Limb (tissue), 2 donors: ENCODE measurements at regions not wholly inside any gene's neighbourhood (a gene's known extent, or its start where the extent isn't known, plus 50 kb on each side); places are given as distances from the start of the nearest gene placed in this dataset.

Experiments used
- DNase-seq, 2 donors: peaks; one replicate each; pipeline ENCODE4 v3.0.0-alpha.2; 2016; ENCODE audit errors: extremely low spot score in 2 of 2

DNA sequence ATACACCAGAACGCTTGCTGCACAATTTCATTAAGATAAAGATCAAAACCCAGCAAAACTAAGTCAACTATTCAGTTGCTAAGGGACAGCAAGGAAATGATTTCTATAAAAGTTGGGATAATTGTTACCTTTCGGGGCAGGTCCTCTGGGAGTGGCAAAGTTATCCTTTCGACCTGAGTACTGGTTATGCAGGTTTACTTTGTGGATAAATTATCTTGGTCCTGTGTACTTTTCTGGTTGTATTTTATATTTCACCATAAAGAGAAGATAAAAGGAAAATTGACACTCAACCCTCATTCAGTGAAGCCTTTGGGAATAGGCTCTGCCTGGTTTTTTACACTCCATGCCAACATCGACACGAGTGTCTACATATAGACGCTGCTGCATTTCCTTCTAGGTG lies 146.5 kb downstream of the SYK start:
- no peak for DNase-seq

DNA sequence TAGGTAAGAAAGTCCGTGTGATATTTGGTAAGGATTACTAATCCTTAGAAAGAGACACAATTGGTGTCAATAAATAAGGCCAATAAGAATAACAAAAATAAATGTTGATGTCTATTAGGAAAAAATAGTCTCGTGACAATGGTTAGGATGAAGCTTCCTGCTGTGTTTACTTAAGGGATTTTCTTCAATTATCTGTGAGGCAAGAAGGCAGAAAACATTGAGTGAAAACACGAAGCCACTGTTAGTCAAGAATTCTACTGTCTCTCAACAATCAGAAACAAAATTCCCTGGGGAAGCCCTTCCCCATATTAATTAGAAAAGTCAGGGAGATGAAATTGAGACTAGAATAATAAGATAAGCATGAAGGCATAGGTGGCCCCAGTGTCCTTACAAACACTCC lies 149.0 kb downstream of the SYK start:
- DNase-seq = no peak

DNA sequence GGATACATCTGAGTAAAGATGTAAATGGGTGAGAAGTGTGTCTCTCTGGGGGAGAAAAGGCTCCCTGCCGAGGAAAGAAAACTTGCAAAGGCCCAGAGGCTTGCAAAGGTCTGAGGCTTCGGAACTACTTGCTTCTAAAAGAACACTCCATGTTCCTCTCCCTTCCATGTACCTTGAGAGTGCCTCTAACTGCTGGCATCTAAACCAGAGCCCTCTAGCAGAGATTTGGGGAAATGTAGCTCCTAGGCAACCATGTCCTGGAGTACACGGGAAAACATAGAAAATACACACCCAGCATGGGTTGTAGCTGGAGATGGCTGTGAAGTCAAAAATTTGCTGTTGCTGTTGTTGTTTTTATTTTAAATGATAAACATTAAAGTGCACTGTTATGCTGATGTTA lies 151.6 kb downstream of the SYK start:
- no peak for DNase-seq

DNA sequence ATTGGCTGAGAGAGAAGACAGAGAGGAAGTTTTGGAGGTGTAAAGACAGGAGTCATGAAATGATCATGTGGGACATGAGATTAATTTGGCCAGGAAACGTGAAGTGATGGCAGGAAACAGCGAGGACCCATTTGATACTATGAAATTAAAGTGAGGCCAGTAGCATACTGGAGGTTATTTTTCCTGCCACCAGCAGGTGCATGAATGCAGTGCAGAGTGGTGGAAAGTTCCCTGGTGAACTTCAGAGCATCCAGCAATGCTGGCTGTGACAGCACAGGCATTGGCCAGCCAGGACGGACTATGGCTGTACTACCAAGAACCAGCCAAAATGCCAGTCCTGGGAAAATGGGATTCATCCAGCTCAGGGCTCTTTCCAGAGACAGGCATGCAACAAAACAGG lies 152.2 kb downstream of the SYK start:
- no peak for DNase-seq

DNA sequence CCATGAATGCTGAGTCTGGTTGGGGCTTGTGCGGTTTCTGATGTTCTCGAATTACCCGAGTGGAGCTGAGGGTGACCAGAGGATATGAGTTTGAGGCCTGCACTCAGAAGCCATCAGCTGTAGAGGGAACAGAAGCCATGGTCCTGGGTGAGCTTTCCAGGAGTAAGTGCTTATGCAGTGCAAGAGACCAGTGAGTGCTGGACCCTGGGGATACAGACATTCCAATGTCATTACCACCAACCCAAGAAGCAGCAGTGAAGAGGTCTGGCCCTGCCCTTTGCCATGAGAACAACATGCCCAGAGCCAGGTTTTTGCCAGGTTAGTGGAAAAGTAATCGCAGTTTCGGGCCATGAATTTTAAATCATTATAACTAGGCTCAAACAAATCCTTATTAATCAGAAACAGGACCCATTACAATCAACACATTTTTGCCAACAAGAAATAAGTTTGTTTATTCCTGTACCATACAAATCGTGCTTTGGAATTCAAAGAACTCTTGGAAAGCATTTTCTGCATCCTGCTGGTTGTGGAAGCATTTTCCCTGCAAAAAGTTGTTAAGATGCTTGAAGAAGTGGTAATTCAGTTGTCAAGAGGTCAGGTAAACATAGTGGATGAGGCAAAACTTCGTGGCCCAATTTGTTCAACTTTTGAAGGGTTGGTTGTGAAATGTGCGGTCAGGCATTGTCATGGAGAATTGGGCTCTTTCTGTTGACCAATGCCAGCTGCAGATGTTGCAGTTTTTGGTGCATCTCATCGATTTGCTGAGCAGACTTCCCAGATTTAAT lies 154.6 kb downstream of the SYK start:
- DNase-seq = no peak

DNA sequence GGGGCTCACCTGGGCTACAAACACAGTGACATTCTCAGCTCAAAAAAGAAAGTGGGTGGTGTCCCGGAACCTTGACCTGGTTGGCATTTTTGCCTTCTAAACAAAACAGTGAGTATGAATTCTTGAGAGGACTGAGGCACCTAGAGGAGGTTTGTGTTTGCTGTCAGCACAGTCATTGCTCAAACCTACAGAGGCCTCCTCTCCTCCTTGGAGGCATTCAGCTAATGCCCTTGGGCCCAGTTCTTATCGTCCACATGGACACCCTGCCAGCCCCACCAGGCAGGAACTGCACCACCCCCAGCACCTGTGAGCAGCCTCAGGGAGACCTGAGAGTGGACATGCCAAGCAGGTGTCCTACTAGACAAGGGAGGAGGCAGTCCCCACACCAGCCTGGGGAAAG lies 156.7 kb downstream of the SYK start:
- no peak for DNase-seq

DNA sequence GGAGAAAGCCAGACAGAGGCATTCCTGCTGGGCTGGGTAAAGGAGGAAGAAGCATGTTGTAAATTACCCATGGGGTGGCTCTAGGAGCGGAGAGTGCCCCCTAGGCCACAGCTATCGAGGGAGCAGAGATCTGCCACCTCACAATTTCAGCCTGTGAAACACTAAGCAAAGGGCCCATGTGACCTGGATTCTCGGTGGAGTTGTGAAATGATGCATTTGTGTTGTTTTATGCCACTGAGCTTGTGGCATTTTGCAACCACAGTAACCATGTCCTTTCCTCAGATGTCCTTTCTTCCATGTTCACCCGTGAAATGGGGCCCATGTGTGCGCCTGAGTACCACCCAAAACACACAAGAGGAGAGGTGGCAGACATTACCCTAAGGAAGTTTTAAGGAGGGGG lies 159.3 kb downstream of the SYK start:
- no peak for DNase-seq

DNA sequence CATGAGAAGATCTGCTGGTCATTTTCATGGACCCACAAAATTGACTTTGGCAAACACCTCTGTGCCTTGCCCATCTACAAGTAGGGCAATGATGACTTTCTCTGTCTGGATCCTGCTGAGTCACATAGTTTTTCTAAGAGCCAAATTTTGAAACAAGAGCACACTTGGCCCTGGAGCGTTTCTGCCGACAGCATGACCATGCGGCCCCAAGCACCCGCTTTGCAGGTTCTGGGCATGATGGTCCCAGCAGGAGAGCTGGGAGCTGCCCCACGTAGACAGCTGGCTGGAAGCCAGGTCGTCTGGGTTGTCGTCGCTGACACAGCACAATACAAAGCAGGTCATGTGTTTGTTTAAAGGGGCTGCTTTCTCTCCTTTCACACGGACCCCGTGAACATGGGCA lies 159.8 kb downstream of the SYK start:
- no peak for DNase-seq

DNA sequence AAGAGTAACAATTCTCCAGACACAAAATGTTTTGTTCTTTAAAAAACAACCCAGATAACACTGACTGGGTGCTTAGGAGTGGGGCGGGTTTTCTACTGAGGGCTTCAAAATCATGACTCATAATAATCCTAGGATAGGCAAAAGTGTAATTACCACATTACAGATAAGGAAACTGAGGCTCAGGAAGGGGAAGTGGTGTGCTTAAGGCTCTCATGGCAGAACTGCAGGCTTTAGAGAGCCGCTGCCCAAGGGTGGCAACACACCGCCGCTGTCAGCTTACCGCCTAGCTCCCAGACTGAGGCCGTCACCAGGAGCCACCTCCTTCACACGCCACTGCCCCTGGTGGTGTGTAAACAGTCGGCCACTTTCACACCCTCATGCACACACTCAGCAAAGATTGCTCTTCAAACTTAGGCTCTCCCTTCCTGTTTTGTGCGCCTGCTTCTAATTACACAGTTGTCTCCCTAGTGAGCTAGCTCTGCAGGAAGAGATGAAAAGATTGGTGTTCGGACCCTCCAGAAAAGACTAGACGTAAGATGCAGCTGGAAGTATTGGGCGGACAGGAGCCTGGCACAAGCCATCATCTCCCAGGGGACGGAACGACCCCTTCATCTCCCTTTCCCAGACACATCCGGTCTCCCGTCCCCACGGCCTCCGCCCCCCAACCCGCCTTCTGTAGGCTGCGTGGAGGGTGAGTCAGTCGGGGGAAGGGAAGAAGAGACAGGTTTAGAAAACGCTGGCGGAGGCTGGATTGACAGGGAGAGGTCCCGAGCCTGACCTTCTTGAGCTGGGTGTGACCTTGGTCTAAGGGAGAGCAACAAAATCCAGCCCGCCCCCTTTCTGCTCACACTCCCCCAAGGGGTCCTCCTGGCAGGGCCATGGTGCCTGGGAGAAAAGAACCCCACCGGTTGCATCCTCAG lies 162.7 kb downstream of the SYK start:
- DNase-seq = no peak

DNA sequence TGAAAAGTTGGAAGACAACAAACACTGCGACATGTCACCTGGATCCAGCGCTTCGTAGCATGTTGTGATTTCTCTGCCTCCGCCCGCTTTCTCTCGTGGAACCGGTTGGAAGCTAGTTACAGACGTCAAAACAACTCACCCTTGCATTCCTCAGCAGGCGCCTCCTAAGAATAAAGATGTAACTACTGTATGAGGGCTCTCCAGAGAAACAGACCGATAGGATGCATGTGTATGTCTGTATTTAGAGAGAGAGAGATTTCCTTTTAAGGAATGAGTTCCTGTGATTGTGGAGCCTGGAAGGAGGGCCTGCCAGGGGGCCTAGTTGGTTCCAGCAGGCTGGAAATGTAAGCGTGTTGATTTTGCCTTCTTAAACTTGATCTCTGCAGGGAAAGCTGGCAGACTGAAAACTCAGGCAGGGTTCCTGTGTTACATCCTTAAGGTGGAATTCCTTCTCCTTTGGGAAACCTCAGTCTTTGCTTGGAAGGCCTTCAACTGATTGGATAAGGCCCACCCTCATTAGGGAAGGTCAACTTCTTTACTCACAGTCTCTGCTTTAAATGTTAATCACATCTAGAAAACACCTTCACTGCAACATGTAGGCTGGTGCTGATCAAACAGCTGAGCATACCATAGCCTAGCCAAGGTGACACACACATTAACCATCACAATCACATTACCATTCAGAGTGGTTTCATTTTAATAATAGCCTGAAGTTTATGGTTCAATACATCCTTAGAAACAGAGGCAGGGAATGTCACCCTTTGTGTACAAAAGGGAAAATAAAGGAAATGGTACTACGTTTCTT lies 163.8 kb downstream of the SYK start:
- no peak for DNase-seq

DNA sequence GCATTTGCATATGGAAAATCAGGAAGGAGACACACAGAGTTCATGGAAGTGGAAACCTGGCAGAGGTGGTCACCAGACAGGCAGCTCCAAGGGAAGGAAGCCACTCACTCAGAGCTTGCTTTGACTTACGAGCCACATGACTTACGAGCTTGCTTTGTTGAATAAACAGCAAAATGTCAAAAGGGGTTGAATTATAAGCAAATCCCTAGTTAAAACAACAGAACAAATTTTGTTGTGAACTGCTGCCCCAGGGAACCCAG lies 164.3 kb downstream of the SYK start:
- DNase-seq = no peak

DNA sequence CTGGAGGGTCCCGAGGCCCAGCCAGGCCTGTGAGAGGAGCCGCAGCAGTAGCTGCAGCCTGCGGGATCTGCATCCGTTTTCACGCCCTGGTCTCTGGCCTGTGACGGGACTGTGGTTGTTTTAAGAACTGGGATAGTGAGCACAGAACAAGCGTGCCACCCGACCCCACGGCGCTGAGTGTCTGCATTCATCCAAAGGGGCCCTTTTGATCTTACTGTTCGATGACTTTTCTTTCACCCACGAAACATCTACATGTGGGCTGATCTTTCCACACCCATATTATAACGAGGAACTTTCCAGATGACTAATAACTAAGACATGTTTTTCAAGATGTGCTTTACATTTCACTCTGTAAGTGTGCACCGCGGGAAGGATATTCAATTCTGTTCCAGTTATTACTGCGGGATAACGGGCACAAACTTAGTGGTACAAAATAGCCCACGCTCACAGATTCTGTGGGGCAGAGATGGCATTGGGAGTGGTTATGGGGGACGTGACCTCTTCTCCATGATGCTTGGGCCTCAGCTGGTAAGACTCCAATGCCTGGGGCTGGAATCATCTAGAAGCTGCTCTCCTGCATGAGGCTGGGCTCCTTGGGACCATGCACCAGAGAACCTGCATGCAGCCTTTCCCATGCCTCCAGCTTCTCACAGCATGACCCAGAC lies 165.0 kb downstream of the SYK start:
- no peak for DNase-seq

DNA sequence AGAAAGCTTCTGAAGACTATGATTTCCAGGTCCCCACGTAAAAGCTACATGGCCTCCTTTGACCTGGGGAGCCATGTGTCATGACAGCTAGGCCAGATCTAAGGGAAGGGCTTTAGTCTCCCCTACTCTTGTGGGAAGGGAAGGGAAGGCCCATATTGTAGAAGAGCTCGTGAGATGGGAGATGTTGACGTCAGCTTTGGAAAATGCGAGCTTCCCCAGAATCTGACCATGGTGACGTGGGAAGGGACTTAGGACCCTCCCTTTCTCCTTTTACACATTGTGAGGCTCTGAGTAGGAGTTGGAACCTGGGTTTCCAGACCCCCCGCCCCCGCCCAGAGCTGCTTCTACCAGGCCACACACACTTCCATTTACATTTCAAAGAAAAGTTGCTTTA lies 165.5 kb downstream of the SYK start:
- DNase-seq = no peak

DNA sequence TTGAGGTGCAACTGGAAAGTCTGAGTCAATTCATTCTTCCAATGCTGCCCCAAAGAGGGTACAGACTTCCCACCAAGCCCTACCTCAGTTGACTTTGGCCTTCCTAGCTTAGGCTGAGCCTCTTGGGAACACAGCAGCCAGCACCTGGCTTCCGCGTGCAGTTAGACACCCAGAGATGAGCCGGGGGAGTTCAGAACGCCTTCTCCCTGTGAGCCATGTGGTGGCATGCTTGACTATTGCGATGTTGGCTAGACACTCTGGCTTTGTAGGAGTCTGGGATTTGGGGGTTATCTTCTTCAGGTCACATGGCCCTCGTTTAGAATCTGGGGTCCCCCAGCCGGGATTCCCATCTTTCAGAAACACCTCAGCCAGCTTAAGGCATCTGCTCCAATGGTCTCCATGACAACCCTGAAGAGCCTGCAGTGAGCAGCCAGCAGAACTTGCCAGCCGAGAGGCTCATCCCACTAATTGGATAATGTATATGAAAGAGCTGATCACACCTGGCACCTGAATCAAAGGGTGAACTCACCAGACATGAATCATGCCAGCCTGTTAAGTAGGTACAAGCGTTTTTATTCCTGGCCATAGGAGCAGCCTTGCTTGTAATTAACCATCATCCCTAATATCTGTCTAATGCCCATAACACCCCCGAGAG lies 167.5 kb downstream of the SYK start:
- no peak for DNase-seq

DNA sequence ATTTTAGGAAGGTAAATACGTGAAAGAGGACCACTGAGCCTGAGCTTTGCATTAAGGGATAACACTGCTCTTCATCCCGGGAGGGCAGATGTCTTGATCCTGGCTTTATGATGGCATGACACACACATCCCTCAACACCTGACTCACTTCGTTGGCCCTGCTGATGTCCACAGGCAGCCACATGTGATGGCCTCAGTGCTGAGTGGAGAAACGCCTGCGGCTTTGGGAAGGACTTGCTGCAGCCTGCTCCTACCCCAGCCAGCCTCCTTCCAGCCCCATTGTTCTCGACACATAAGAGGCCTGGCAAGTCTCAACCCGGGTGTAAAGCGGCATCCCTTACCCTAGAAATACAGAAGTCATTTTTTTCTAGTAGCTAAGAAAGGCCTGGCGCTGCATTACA lies 169.0 kb downstream of the SYK start:
- DNase-seq = no peak

DNA sequence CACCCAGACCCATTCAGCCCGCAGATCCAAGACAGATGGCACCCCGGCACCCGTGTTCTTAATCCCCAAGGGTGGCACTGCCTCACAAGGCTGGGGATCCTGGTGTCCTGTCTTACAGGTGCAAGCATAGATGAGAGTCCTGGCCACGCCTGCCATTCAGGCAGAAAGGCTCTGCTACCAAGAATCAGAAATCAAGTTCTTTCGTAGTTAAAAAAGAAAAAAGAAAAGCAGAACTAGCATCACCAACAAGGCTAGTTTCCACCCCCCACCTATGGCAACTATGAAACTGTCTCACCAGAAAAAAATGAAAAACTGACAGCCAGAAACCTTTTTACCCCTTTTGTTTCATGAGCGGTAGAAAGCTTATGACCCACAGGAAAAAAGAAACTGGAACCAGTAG lies 170.4 kb downstream of the SYK start:
- no peak for DNase-seq

DNA sequence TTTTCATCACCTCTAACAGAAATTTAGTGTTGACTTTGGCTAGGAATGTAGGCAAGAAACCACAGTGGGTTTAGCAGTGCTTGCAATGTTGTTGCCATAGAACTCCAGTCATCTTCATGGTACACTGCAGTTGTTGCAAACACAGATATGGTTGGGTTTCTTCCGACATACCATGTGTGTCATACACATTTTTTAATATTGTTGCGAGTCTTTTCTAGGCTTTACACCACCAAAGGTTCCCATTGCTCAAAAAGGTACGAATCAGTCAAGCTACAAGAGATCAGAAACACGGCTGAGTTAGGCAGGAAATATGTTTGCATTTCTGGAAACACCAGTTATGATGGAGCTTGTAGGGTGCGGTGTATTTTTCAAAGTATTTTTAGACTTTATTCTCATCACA lies 172.4 kb downstream of the SYK start:
- DNase-seq = no peak

DNA sequence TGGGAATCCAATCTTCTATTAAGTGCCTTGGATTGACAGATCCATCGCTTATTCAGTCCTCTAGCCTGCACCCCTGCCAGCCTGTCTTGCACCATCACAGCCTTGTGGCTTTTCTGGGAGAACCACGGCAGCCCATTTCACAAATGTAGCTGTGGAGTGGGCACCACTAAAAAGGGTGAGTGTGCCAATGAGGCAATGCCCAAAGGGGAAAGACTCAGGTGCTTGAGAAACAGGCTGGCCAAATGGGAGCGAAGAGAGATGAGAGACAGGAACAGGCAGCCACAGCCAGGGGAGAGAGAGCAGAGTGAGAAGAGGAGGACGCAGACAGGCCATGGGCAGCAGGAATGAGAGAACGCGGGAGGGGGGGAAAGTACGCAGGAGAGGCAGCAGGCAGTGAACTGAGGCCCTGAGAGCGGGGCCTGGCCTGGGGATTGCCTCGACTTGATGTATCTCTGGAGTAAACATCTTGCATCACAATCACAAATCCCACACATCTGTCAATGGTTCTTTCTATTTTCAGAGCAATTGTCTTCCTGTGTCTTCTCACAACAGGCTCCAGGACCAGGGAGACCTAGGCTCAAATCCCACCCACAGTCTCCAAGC lies 173.1 kb downstream of the SYK start:
- DNase-seq = no peak

DNA sequence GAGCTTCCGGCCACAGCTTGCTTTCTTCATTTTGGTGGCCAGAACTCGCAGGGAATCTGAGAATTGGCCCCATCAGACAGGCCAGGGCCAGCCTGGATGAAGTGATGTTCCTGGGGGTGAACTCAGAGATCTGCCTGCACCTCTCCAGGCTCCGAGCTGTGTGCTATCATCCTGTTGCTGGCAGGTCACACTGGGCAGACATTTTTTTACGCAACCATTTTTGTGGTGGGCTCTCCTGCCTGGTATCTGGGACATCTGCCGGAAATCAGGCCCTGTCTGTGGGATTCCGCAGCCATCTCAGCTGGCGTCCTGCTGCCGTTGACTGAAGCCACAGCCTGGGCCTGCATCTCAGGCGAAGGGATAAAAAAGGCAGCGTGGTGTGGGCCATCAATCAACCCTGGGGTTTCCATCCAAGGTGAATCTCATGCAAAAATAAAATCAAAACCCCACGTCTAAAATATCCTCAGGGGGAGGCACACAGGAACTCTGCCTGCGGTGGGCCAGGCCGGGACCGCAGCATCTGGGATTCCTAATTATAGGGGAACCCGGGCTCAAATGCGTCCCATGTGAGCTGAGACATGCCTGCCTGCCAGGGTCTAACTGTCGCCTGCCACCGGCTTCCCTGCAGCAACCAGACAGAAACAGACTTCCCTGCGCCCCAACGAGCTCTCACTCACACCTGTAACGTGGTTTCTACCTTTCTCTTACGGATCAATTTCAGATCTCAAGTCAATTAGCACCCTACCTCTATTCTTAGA lies 174.3 kb downstream of the SYK start:
- DNase-seq = no peak

DNA sequence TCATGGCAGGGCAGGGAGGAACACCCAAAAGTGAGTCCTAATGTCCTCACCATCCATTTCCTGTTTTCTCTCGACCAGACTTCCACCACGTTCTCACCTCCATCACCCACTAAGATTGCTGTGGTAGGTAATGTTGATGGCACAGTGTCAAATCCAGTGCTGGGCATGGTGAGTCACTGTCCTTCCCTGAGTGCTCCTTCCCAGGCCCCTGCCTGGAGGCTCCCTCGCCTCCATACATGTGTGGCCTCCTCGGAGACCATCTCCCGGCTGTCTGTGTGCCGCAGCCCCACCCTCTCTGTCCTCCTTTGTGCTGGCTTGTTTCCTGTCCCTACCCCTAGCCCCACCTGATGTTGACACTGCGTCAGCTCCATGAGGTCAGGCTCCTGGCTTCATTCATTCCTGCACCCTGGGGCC lies 177.5 kb downstream of the SYK start:
- no peak for DNase-seq
